Spinal cord (tissue), 9 donors: ENCODE measurements at regions not wholly inside any gene's neighbourhood (a gene's known extent, or its start where the extent isn't known, plus 50 kb on each side); places are given as distances from the start of the nearest gene placed in this dataset.

ENCODE experiments used
- DNase-seq, 6 donors: peaks; one replicate each; pipeline versions ENCODE4 v3.0.0 to v3.0.0-alpha.2; 2013 to 2015; ENCODE audit warnings: low spot score in 6 of 6, low read depth in 4 of 6
- H3K27ac ChIP-seq: one replicate; pipeline ENCODE4 v1.5.1; 2013; ENCODE audit warnings: low read depth, low read length, control low read depth
- H3K27me3 ChIP-seq: one replicate; pipeline ENCODE4 v1.6.1; 2013; ENCODE audit warnings: low read length; ENCODE audit not compliant: control insufficient read depth, insufficient read depth
- H3K36me3 ChIP-seq: one replicate; pipeline ENCODE4 v1.6.1; 2013; ENCODE audit warnings: low read length; ENCODE audit not compliant: control insufficient read depth, insufficient read depth
- H3K4me1 ChIP-seq: one replicate; pipeline ENCODE4 v1.6.1; 2013; ENCODE audit warnings: low read length; ENCODE audit not compliant: control insufficient read depth, insufficient read depth
- H3K4me3 ChIP-seq: one replicate; pipeline ENCODE4 v1.5.1; 2013; ENCODE audit warnings: low read depth, low read length, control low read depth
- H3K9me3 ChIP-seq: one replicate; pipeline ENCODE4 v1.6.1; 2013; ENCODE audit warnings: low read length; ENCODE audit not compliant: control insufficient read depth, insufficient read depth
- WGBS: methylation state at CpG from one replicate; pipeline ENCODE4 v1.1.5; 2013; ENCODE audit warnings: missing lambda C conversion rate; ENCODE audit not compliant: insufficient coverage; 5-methylcytosine and 5-hydroxymethylcytosine counted together
- donor health status: healthy.

GRCh38 chr1:70685300-70686286 lies 274.5 kb downstream of the CTH start:
- DNase-seq = peak in 1 of 6 donors; percentile 47
- Histone ChIP-seq H3K36me3 (no peaks in the 10 kb centered on the region), H3K27ac (no peak overlapping the region), H3K9me3 (no peaks in the 10 kb centered on the region), H3K4me3 (no peak overlapping the region), H3K27me3 (no peaks in the 10 kb centered on the region), H3K4me1 (peaks cover 3% of the 10 kb centered on the region)
- 72% methylated on average over 9 of the region's 13 CpGs for WGBS

GRCh38 chr1:70688580-70688979 lies 277.5 kb downstream of the CTH start:
- H3K9me3 ChIP-seq = no peaks in the 10 kb centered on the region
- no peak overlapping the region for H3K27ac ChIP-seq
- DNase-seq = no peak
- no peaks in the 10 kb centered on the region for H3K27me3 ChIP-seq
- WGBS = no CpG with 5 or more reads among the region's 1 CpG
- no peaks in the 10 kb centered on the region for H3K36me3 ChIP-seq
- H3K4me3 ChIP-seq = no peak overlapping the region
- H3K4me1 ChIP-seq = peaks cover 3% of the 10 kb centered on the region

- Histone ChIP-seq H3K27ac (no peak overlapping the region), H3K4me1 (no peaks in the 10 kb centered on the region), H3K4me3 (peak overlapping the region; percentile 24), H3K27me3 (no peaks in the 10 kb centered on the region), H3K36me3 (no peaks in the 10 kb centered on the region), H3K9me3 (no peaks in the 10 kb centered on the region)
- 12% methylated on average over 19 of the region's 33 CpGs for WGBS
- peak in 5 of 6 donors; percentile 15 to 80 (median 26) for DNase-seq
Measured at GRCh38 chr1:70706381-70707037, 295.4 kb downstream of the CTH start.

- DNase-seq = peak in 2 of 6 donors; percentile 11 to 32
- Histone ChIP-seq H3K27me3 (no peaks in the 10 kb centered on the region), H3K36me3 (no peaks in the 10 kb centered on the region), H3K4me1 (no peaks in the 10 kb centered on the region), H3K4me3 (peak overlapping the region; percentile 24), H3K9me3 (no peaks in the 10 kb centered on the region), H3K27ac (no peak overlapping the region)
Measured at GRCh38 chr1:70707214-70707613, 296.1 kb downstream of the CTH start.

- Histone ChIP-seq H3K4me1 (no peaks in the 10 kb centered on the region), H3K27ac (no peak overlapping the region), H3K9me3 (no peaks in the 10 kb centered on the region), H3K27me3 (no peaks in the 10 kb centered on the region), H3K36me3 (no peaks in the 10 kb centered on the region), H3K4me3 (no peak overlapping the region)
- 59% methylated on average over 2 of the region's 2 CpGs for WGBS
- no peak for DNase-seq
Measured at GRCh38 chr1:70714149-70714548, 303.1 kb downstream of the CTH start.

- H3K4me3 ChIP-seq = no peak overlapping the region
- WGBS = no CpG with 5 or more reads among the region's 2 CpGs
- no peak for DNase-seq
- no peaks in the 10 kb centered on the region for H3K9me3 ChIP-seq
- H3K4me1 ChIP-seq = no peaks in the 10 kb centered on the region
- H3K27me3 ChIP-seq = no peaks in the 10 kb centered on the region
- H3K36me3 ChIP-seq = no peaks in the 10 kb centered on the region
- H3K27ac ChIP-seq = no peak overlapping the region
Measured at GRCh38 chr1:70717211-70717610, 306.1 kb downstream of the CTH start.

- H3K9me3 ChIP-seq = no peaks in the 10 kb centered on the region
- no peaks in the 10 kb centered on the region for H3K4me1 ChIP-seq
- 82% methylated on average over 1 of the region's 1 CpG for WGBS
- H3K36me3 ChIP-seq = no peaks in the 10 kb centered on the region
- H3K27me3 ChIP-seq = no peaks in the 10 kb centered on the region
- no peak overlapping the region for H3K4me3 ChIP-seq
- no peak overlapping the region for H3K27ac ChIP-seq
- no peak for DNase-seq
Measured at GRCh38 chr1:70717656-70718055, 306.6 kb downstream of the CTH start.

DNA sequence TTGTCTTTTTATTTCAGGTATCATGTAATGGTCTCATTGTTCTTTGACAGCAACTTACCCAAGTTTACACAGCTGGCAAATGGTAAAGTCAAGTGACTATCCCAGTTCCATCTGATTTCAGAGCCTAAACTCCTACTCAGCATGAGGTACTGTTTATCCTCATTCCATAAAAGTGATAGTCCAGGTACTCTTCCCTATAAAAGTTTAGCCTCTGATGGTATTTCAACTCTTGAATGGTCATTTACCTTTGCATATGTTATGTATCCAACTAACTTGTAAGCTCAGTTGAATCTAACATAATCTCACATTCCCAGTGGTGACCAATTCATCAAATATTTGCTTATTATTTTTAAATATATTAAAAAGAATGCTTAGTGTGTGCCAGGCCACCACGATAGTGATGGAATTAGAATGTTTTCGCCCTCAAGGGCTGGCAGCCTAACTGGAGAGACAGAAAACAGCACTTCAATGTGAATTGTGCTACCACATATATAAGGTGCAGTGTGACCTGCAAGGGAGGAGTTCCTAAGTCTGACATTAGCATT lies 307.1 kb downstream of the CTH start:
- WGBS = no CpG with 5 or more reads among the region's 2 CpGs
- H3K27ac ChIP-seq = no peak overlapping the region
- H3K4me1 ChIP-seq = no peaks in the 10 kb centered on the region
- H3K27me3 ChIP-seq = no peaks in the 10 kb centered on the region
- DNase-seq = no peak
- H3K36me3 ChIP-seq = no peaks in the 10 kb centered on the region
- no peak overlapping the region for H3K4me3 ChIP-seq
- H3K9me3 ChIP-seq = no peaks in the 10 kb centered on the region

- WGBS = no CpG with 5 or more reads among the region's 2 CpGs
- no peaks in the 10 kb centered on the region for H3K27me3 ChIP-seq
- H3K36me3 ChIP-seq = no peaks in the 10 kb centered on the region
- no peak for DNase-seq
- no peak overlapping the region for H3K27ac ChIP-seq
- no peaks in the 10 kb centered on the region for H3K4me1 ChIP-seq
- H3K4me3 ChIP-seq = no peak overlapping the region
- H3K9me3 ChIP-seq = no peaks in the 10 kb centered on the region
Measured at GRCh38 chr1:70719154-70719553, 308.1 kb downstream of the CTH start.
